ENCODE measurements at regions not wholly inside any gene's neighbourhood (a gene's known extent, or its start where the extent isn't known, plus 50 kb on each side); places are given as distances from the start of the nearest gene placed in this dataset.

DNA sequence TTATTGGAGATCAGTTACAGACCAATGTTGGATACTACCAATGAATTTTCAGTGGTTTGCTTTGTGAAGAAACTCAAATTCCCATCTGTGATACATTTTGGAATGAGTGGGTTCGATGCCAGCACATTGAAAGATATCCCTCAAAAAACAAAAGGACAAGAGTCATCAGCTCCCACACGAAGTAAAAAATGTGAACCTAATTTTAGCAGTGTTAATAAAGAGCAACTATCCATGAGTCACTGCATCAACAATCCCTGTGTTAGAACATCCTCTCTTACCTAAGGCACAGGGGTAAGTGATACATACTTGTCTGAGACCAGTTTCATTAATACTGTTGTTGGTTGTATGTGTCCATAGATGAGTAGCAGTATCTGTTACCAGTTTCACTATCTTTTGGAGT is 551.8 kb upstream of the SOX11 start:
- H3K9me3 ChIP-seq (ENCODE audit: control insufficient read depth, low read length) = no peaks in the 10 kb centered on the region
- WGBS, 2 experiments = 100% methylated on average over 1 to 2 of the region's 2 CpGs
- H3K27ac ChIP-seq (ENCODE audit: insufficient read depth, low read depth, low read length, poor library complexity, severe bottlenecking) = no peak overlapping the region
- no peaks in the 10 kb centered on the region for H3K36me3 ChIP-seq (ENCODE audit: control insufficient read depth, insufficient read depth, low read length)
- H3K4me3 ChIP-seq (ENCODE audit: insufficient read depth, low read depth, low read length) = no peak overlapping the region
- H3K27me3 ChIP-seq (ENCODE audit: control insufficient read depth, insufficient read depth, low read length, poor library complexity, severe bottlenecking) = no peaks in the 10 kb centered on the region
- no peaks in the 10 kb centered on the region for H3K4me1 ChIP-seq (ENCODE audit: control insufficient read depth, insufficient read depth, low read length)

DNA sequence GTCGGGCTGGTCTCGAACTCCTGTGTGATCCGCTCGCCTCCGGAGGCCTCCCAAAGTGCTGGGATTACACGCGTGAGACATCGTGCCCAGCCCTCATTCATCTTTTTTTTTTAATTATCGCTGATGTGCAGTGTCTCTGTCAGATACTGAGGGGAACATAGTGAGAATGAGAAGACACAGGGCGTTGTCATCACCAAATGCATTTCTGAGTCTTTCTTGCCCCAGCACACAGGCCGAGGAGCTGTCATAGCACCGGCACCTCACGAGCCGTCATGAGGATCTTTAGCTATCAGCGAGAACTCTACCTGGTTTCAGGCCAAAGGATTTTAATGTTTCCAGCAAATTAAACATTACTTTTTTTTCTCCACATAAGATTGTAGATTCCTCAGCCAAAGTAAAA is 548.0 kb upstream of the SOX11 start:
- Histone ChIP-seq H3K4me3 (ENCODE audit: insufficient read depth, low read depth, low read length) (no peak overlapping the region), H3K36me3 (ENCODE audit: control insufficient read depth, insufficient read depth, low read length) (no peaks in the 10 kb centered on the region), H3K9me3 (ENCODE audit: control insufficient read depth, low read length) (no peaks in the 10 kb centered on the region), H3K27ac (ENCODE audit: insufficient read depth, low read depth, low read length, poor library complexity, severe bottlenecking) (no peak overlapping the region), H3K4me1 (ENCODE audit: control insufficient read depth, insufficient read depth, low read length) (no peaks in the 10 kb centered on the region), H3K27me3 (ENCODE audit: control insufficient read depth, insufficient read depth, low read length, poor library complexity, severe bottlenecking) (no peaks in the 10 kb centered on the region)
- WGBS, 2 experiments = 94% methylated on average over 15 of the region's 15 CpGs

- WGBS, 2 experiments = 89 to 96% methylated on average over 6 to 8 of the region's 8 CpGs
- H3K4me1 ChIP-seq (ENCODE audit: control insufficient read depth, insufficient read depth, low read length) = no peaks in the 10 kb centered on the region
- H3K36me3 ChIP-seq (ENCODE audit: control insufficient read depth, insufficient read depth, low read length) = no peaks in the 10 kb centered on the region
- H3K27ac ChIP-seq (ENCODE audit: insufficient read depth, low read depth, low read length, poor library complexity, severe bottlenecking) = no peak overlapping the region
- H3K9me3 ChIP-seq (ENCODE audit: control insufficient read depth, low read length) = no peaks in the 10 kb centered on the region
- no peaks in the 10 kb centered on the region for H3K27me3 ChIP-seq (ENCODE audit: control insufficient read depth, insufficient read depth, low read length, poor library complexity, severe bottlenecking)
- H3K4me3 ChIP-seq (ENCODE audit: insufficient read depth, low read depth, low read length) = no peak overlapping the region
These were observed 547.1 kb upstream of the SOX11 start for GRCh38 chr2:5145053-5145452.

GRCh38 chr2:5145801-5146200 is 546.4 kb upstream of the SOX11 start:
- H3K4me3 ChIP-seq (ENCODE audit: insufficient read depth, low read depth, low read length) = no peak overlapping the region
- no peaks in the 10 kb centered on the region for H3K4me1 ChIP-seq (ENCODE audit: control insufficient read depth, insufficient read depth, low read length)
- H3K36me3 ChIP-seq (ENCODE audit: control insufficient read depth, insufficient read depth, low read length) = no peaks in the 10 kb centered on the region
- H3K9me3 ChIP-seq (ENCODE audit: control insufficient read depth, low read length) = no peaks in the 10 kb centered on the region
- H3K27ac ChIP-seq (ENCODE audit: insufficient read depth, low read depth, low read length, poor library complexity, severe bottlenecking) = no peak overlapping the region
- H3K27me3 ChIP-seq (ENCODE audit: control insufficient read depth, insufficient read depth, low read length, poor library complexity, severe bottlenecking) = no peaks in the 10 kb centered on the region
- WGBS, 2 experiments = 93 to 96% methylated on average over 3 to 4 of the region's 4 CpGs

GRCh38 chr2:5148392-5149085 is 543.6 kb upstream of the SOX11 start:
- no peaks in the 10 kb centered on the region for H3K9me3 ChIP-seq (ENCODE audit: control insufficient read depth, low read length)
- no peaks in the 10 kb centered on the region for H3K4me1 ChIP-seq (ENCODE audit: control insufficient read depth, insufficient read depth, low read length)
- WGBS, 2 experiments = 90 to 96% methylated on average over 5 of the region's 5 CpGs

GRCh38 chr2:5150871-5151270 is 541.3 kb upstream of the SOX11 start:
- Histone ChIP-seq H3K9me3 (ENCODE audit: control insufficient read depth, low read length) (no peaks in the 10 kb centered on the region), H3K4me1 (ENCODE audit: control insufficient read depth, insufficient read depth, low read length) (no peaks in the 10 kb centered on the region), H3K27me3 (ENCODE audit: control insufficient read depth, insufficient read depth, low read length, poor library complexity, severe bottlenecking) (no peaks in the 10 kb centered on the region), H3K27ac (ENCODE audit: insufficient read depth, low read depth, low read length, poor library complexity, severe bottlenecking) (no peak overlapping the region), H3K36me3 (ENCODE audit: control insufficient read depth, insufficient read depth, low read length) (no peaks in the 10 kb centered on the region), H3K4me3 (ENCODE audit: insufficient read depth, low read depth, low read length) (no peak overlapping the region)
- WGBS, 2 experiments = 92 to 93% methylated on average over 4 of the region's 5 CpGs

More at GRCh38 chr2:5148392-5149085, 543.6 kb upstream of the SOX11 start:
- H3K36me3 ChIP-seq (ENCODE audit: control insufficient read depth, insufficient read depth, low read length) = no peaks in the 10 kb centered on the region
- no peaks in the 10 kb centered on the region for H3K27me3 ChIP-seq (ENCODE audit: control insufficient read depth, insufficient read depth, low read length, poor library complexity, severe bottlenecking)
- no peak overlapping the region for H3K27ac ChIP-seq (ENCODE audit: insufficient read depth, low read depth, low read length, poor library complexity, severe bottlenecking)
- no peak overlapping the region for H3K4me3 ChIP-seq (ENCODE audit: insufficient read depth, low read depth, low read length)

GRCh38 chr2:5164776-5165525 is 527.2 kb upstream of the SOX11 start:
- Histone ChIP-seq H3K4me1 (ENCODE audit: control insufficient read depth, insufficient read depth, low read length) (no peaks in the 10 kb centered on the region), H3K27ac (ENCODE audit: insufficient read depth, low read depth, low read length, poor library complexity, severe bottlenecking) (no peak overlapping the region), H3K4me3 (ENCODE audit: insufficient read depth, low read depth, low read length) (no peak overlapping the region), H3K27me3 (ENCODE audit: control insufficient read depth, insufficient read depth, low read length, poor library complexity, severe bottlenecking) (no peaks in the 10 kb centered on the region), H3K36me3 (ENCODE audit: control insufficient read depth, insufficient read depth, low read length) (no peaks in the 10 kb centered on the region), H3K9me3 (ENCODE audit: control insufficient read depth, low read length) (no peaks in the 10 kb centered on the region)
- WGBS, 2 experiments = 89 to 97% methylated on average over 2 of the region's 3 CpGs

GRCh38 chr2:5172923-5173322 is 519.3 kb upstream of the SOX11 start:
- H3K36me3 ChIP-seq (ENCODE audit: control insufficient read depth, insufficient read depth, low read length) = no peaks in the 10 kb centered on the region
- H3K9me3 ChIP-seq (ENCODE audit: control insufficient read depth, low read length) = no peaks in the 10 kb centered on the region
- H3K4me3 ChIP-seq (ENCODE audit: insufficient read depth, low read depth, low read length) = no peak overlapping the region
- no peaks in the 10 kb centered on the region for H3K27me3 ChIP-seq (ENCODE audit: control insufficient read depth, insufficient read depth, low read length, poor library complexity, severe bottlenecking)
- 92 to 97% methylated on average over 2 of the region's 2 CpGs for WGBS, 2 experiments
- no peaks in the 10 kb centered on the region for H3K4me1 ChIP-seq (ENCODE audit: control insufficient read depth, insufficient read depth, low read length)
- H3K27ac ChIP-seq (ENCODE audit: insufficient read depth, low read depth, low read length, poor library complexity, severe bottlenecking) = no peak overlapping the region

GRCh38 chr2:5173876-5174535 is 518.2 kb upstream of the SOX11 start:
- H3K4me3 ChIP-seq (ENCODE audit: insufficient read depth, low read depth, low read length) = no peak overlapping the region
- H3K27ac ChIP-seq (ENCODE audit: insufficient read depth, low read depth, low read length, poor library complexity, severe bottlenecking) = no peak overlapping the region
- 97 to 98% methylated on average over 2 of the region's 2 CpGs for WGBS, 2 experiments
- no peaks in the 10 kb centered on the region for H3K36me3 ChIP-seq (ENCODE audit: control insufficient read depth, insufficient read depth, low read length)
- H3K9me3 ChIP-seq (ENCODE audit: control insufficient read depth, low read length) = no peaks in the 10 kb centered on the region
- no peaks in the 10 kb centered on the region for H3K4me1 ChIP-seq (ENCODE audit: control insufficient read depth, insufficient read depth, low read length)
- H3K27me3 ChIP-seq (ENCODE audit: control insufficient read depth, insufficient read depth, low read length, poor library complexity, severe bottlenecking) = no peaks in the 10 kb centered on the region

DNA sequence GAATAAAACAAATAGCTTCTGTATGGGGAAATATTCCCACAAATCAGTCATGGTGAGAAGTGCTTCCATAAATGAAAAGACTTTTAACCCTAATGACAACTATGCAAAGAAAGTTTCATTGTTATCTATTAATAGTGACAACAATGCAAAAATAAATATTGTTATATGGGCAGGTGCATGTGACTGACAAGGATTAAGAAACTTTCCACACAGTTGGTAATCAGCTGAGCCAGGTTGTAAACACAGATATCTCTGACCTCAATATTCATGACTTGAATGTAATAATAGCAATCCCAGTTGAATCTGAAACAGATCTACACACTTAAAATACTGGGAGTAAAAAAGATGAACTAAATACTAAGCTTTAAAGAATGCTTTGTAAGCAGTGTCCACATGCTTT is 517.0 kb upstream of the SOX11 start:
- Histone ChIP-seq H3K36me3 (ENCODE audit: control insufficient read depth, insufficient read depth, low read length) (no peaks in the 10 kb centered on the region), H3K27me3 (ENCODE audit: control insufficient read depth, insufficient read depth, low read length, poor library complexity, severe bottlenecking) (no peaks in the 10 kb centered on the region), H3K4me1 (ENCODE audit: control insufficient read depth, insufficient read depth, low read length) (no peaks in the 10 kb centered on the region), H3K4me3 (ENCODE audit: insufficient read depth, low read depth, low read length) (no peak overlapping the region), H3K9me3 (ENCODE audit: control insufficient read depth, low read length) (no peaks in the 10 kb centered on the region), H3K27ac (ENCODE audit: insufficient read depth, low read depth, low read length, poor library complexity, severe bottlenecking) (no peak overlapping the region)

All from ectodermal cell (in vitro differentiated cells).